ENCODE measurements at regions not wholly inside any gene's neighbourhood (a gene's known extent, or its start where the extent isn't known, plus 50 kb on each side); places are given as distances from the start of the nearest gene placed in this dataset.

GRCh38 chr16:6947291-6947690 lies 385.4 kb upstream of the RBFOX1 start:
- TF ChIP-seq NAIF1 (CRISPR knock-in tag; IDR thresholded peaks at IDR 0.05; ENCODE audit: borderline replicate concordance) (no peak), TERF1 (CRISPR knock-in tag; IDR thresholded peaks at IDR 0.05) (no peak), E2F1 (CRISPR knock-in tag; IDR thresholded peaks at IDR 0.05) (no peak), ZNF75D (CRISPR knock-in tag; IDR thresholded peaks at IDR 0.05; ENCODE audit: borderline replicate concordance) (no peak), ETV5 (CRISPR knock-in tag; IDR thresholded peaks at IDR 0.05; ENCODE audit: borderline replicate concordance) (no peak), PATZ1 (CRISPR knock-in tag; IDR thresholded peaks at IDR 0.05) (no peak), TCF7L2 (IDR thresholded peaks at IDR 0.05; ENCODE audit: low read depth, low read length) (no peak), SRSF4 (IDR thresholded peaks at IDR 0.05; ENCODE audit: low read depth, low read length, poor library complexity, severe bottlenecking) (no peak), RFX5 (IDR thresholded peaks at IDR 0.05; ENCODE audit: low read depth, low read length) (no peak)

Data from HepG2 (cell line).